ENCODE measurements at regions not wholly inside any gene's neighbourhood (a gene's known extent, or its start where the extent isn't known, plus 50 kb on each side); places are given as distances from the start of the nearest gene placed in this dataset.

DNA sequence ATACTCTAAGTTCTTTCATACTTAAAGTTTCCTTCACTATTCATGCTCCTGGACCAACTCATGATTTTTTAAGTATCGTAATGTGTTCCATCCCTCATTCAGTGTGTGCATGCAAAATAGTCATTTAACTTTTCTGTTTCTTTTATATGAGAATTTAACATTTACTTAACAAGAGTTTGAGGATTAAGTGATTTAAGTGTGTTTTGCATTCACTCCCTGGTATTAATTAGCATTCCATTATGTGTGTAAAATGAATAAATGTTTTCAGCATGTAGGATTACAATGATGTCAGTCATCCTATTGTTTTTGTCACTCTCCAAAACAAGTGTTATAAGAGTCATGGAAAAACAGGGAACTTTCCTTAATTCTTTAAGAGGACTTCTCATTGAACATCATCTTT, 457.7 kb downstream of the IPMK start:
- TF ChIP-seq, protein P1, sequence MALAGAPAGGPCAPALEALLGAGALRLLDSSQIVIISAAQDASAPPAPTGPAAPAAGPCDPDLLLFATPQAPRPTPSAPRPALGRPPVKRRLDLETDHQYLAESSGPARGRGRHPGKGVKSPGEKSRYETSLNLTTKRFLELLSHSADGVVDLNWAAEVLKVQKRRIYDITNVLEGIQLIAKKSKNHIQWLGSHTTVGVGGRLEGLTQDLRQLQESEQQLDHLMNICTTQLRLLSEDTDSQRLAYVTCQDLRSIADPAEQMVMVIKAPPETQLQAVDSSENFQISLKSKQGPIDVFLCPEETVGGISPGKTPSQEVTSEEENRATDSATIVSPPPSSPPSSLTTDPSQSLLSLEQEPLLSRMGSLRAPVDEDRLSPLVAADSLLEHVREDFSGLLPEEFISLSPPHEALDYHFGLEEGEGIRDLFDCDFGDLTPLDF (CRISPR knock-in tag; IDR thresholded peaks at IDR 0.05): no peak
- TF ChIP-seq, protein P2, sequence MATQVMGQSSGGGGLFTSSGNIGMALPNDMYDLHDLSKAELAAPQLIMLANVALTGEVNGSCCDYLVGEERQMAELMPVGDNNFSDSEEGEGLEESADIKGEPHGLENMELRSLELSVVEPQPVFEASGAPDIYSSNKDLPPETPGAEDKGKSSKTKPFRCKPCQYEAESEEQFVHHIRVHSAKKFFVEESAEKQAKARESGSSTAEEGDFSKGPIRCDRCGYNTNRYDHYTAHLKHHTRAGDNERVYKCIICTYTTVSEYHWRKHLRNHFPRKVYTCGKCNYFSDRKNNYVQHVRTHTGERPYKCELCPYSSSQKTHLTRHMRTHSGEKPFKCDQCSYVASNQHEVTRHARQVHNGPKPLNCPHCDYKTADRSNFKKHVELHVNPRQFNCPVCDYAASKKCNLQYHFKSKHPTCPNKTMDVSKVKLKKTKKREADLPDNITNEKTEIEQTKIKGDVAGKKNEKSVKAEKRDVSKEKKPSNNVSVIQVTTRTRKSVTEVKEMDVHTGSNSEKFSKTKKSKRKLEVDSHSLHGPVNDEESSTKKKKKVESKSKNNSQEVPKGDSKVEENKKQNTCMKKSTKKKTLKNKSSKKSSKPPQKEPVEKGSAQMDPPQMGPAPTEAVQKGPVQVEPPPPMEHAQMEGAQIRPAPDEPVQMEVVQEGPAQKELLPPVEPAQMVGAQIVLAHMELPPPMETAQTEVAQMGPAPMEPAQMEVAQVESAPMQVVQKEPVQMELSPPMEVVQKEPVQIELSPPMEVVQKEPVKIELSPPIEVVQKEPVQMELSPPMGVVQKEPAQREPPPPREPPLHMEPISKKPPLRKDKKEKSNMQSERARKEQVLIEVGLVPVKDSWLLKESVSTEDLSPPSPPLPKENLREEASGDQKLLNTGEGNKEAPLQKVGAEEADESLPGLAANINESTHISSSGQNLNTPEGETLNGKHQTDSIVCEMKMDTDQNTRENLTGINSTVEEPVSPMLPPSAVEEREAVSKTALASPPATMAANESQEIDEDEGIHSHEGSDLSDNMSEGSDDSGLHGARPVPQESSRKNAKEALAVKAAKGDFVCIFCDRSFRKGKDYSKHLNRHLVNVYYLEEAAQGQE (IDR thresholded peaks at IDR 0.05; ENCODE audit: borderline replicate concordance in 1 of 2, low read depth in 1 of 2, low read length in 2 of 2): no peak
- TF ChIP-seq CBX1 (IDR thresholded peaks at IDR 0.05; ENCODE audit: low read depth) (no peak), EZH2 (conservative IDR thresholded peaks at IDR 0.05; ENCODE audit: low read depth, low read length) (no peak), POLR2AphosphoS5 (IDR thresholded peaks at IDR 0.05; ENCODE audit: low read depth, low read length) (no peak), SETDB1 (CRISPR knock-in tag; IDR thresholded peaks at IDR 0.05; ENCODE audit: borderline replicate concordance) (no peak), PRPF4 (IDR thresholded peaks at IDR 0.05; ENCODE audit: low read depth, low read length, poor library complexity, severe bottlenecking) (no peak), EP300 (IDR thresholded peaks at IDR 0.05; ENCODE audit: low read depth in 2 of 2, low read length in 2 of 2) (no peak), EP300 (CRISPR knock-in tag; IDR thresholded peaks at IDR 0.05; ENCODE audit: borderline replicate concordance) (no peak), ZNF670 (CRISPR knock-in tag; IDR thresholded peaks at IDR 0.05; ENCODE audit: borderline replicate concordance) (no peak), POLR2AphosphoS2 (IDR thresholded peaks at IDR 0.05; ENCODE audit: low read depth, low read length) (no peak), ZNF543 (CRISPR knock-in tag; IDR thresholded peaks at IDR 0.05) (no peak)
- TF ChIP-seq, protein P3, sequence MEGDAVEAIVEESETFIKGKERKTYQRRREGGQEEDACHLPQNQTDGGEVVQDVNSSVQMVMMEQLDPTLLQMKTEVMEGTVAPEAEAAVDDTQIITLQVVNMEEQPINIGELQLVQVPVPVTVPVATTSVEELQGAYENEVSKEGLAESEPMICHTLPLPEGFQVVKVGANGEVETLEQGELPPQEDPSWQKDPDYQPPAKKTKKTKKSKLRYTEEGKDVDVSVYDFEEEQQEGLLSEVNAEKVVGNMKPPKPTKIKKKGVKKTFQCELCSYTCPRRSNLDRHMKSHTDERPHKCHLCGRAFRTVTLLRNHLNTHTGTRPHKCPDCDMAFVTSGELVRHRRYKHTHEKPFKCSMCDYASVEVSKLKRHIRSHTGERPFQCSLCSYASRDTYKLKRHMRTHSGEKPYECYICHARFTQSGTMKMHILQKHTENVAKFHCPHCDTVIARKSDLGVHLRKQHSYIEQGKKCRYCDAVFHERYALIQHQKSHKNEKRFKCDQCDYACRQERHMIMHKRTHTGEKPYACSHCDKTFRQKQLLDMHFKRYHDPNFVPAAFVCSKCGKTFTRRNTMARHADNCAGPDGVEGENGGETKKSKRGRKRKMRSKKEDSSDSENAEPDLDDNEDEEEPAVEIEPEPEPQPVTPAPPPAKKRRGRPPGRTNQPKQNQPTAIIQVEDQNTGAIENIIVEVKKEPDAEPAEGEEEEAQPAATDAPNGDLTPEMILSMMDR (CRISPR knock-in tag; IDR thresholded peaks at IDR 0.05): no peak
- TF ChIP-seq, protein P4, sequence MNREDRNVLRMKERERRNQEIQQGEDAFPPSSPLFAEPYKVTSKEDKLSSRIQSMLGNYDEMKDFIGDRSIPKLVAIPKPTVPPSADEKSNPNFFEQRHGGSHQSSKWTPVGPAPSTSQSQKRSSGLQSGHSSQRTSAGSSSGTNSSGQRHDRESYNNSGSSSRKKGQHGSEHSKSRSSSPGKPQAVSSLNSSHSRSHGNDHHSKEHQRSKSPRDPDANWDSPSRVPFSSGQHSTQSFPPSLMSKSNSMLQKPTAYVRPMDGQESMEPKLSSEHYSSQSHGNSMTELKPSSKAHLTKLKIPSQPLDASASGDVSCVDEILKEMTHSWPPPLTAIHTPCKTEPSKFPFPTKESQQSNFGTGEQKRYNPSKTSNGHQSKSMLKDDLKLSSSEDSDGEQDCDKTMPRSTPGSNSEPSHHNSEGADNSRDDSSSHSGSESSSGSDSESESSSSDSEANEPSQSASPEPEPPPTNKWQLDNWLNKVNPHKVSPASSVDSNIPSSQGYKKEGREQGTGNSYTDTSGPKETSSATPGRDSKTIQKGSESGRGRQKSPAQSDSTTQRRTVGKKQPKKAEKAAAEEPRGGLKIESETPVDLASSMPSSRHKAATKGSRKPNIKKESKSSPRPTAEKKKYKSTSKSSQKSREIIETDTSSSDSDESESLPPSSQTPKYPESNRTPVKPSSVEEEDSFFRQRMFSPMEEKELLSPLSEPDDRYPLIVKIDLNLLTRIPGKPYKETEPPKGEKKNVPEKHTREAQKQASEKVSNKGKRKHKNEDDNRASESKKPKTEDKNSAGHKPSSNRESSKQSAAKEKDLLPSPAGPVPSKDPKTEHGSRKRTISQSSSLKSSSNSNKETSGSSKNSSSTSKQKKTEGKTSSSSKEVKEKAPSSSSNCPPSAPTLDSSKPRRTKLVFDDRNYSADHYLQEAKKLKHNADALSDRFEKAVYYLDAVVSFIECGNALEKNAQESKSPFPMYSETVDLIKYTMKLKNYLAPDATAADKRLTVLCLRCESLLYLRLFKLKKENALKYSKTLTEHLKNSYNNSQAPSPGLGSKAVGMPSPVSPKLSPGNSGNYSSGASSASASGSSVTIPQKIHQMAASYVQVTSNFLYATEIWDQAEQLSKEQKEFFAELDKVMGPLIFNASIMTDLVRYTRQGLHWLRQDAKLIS (CRISPR knock-in tag; IDR thresholded peaks at IDR 0.05): no peak

All from HepG2 (cell line).